ENCODE measurements at regions not wholly inside any gene's neighbourhood (a gene's known extent, or its start where the extent isn't known, plus 50 kb on each side); places are given as distances from the start of the nearest gene placed in this dataset.

DNA sequence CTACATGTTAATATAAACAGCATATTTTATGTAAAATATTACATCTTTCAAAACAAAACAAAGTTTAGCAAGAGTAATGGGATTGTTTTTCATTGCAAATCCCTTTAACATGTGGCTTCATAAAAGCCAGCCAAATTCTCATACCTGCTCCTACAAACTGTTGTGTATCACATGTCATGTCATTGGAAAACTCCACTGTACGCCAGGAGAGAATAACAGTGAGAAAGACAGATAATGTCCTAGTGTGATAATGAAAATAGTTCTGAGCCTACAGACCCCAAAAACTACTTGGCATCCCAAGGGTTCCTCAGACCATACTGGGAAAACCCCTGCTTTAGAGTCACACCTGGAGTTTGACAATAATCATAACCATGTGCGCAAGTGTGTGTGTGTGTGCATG lies 182.7 kb upstream of the HNRNPA3 start:
- no peak overlapping the region for H3K4me2 ChIP-seq (ENCODE audit: low read depth, low read length)
- CTCF ChIA-PET (ENCODE audit: low intra/inter-chr PET ratio, low total read pairs) = no interaction called here
- no peak overlapping the region for H3K4me3 ChIP-seq (replicated peaks in 1 of 3; ENCODE audit: insufficient read depth in 1 of 3, low read depth in 2 of 3, low read length in 3 of 3)
- in situ Hi-C loops (cut with HindIII; ENCODE audit: extremely low pct_ligation_motif_present, low pct_unique_long_range_greater_than_20kb) (no loop called here), intact Hi-C loops (cut with micrococcal nuclease; ENCODE audit: unreplicated experiment) (loop anchor here (1.0 kb wide), 1 partner anchor 117 kb away; no protein-coding TSS in a partner anchor)
- H3K27me3 ChIP-seq (ENCODE audit: control insufficient read depth in 1 of 2, insufficient read depth in 2 of 2, low read length in 2 of 2) = peaks cover 0 to 11% of the 10 kb centered on the region in 2 experiments; a peak in 1 of 5 replicates
- no peak overlapping the region for H2AFZ ChIP-seq (ENCODE audit: low read length)
- H3K79me2 ChIP-seq (ENCODE audit: insufficient read depth, low read length) = no peaks in the 10 kb centered on the region
- ATAC-seq (no peak), DNase-seq (ENCODE audit: low spot score) (no peak), FAIRE-seq (no peak)
- no peaks in the 10 kb centered on the region for H3K4me1 ChIP-seq (ENCODE audit: insufficient read depth, low read length)
- no peak overlapping the region for H3K9ac ChIP-seq (ENCODE audit: insufficient read depth, low read depth, low read length)
- POLR2A ChIA-PET = no interaction called here
- BruUV-seq (replicated peaks) = no TSS peak
- H4K20me1 ChIP-seq (ENCODE audit: insufficient read depth, low read length) = no peaks in the 10 kb centered on the region
- H3K36me3 ChIP-seq (replicated peaks in 1 of 2; ENCODE audit: control insufficient read depth in 1 of 2, insufficient read depth in 2 of 2, low read length in 2 of 2) = no peaks in the 10 kb centered on the region
- H3K27ac ChIP-seq (ENCODE audit: extremely low read length, insufficient read depth, low read length) = no peak overlapping the region
- H3K9me3 ChIP-seq (ENCODE audit: low read length) = no peaks in the 10 kb centered on the region
- 67% methylated on average over 2 of the region's 2 CpGs for WGBS (ENCODE audit: low lambda C conversion rate)
- TF ChIP-seq ZNF589 (CRISPR knock-in tag; conservative IDR thresholded peaks at IDR 0.05) = no peak
- TF ChIP-seq, protein P1, sequence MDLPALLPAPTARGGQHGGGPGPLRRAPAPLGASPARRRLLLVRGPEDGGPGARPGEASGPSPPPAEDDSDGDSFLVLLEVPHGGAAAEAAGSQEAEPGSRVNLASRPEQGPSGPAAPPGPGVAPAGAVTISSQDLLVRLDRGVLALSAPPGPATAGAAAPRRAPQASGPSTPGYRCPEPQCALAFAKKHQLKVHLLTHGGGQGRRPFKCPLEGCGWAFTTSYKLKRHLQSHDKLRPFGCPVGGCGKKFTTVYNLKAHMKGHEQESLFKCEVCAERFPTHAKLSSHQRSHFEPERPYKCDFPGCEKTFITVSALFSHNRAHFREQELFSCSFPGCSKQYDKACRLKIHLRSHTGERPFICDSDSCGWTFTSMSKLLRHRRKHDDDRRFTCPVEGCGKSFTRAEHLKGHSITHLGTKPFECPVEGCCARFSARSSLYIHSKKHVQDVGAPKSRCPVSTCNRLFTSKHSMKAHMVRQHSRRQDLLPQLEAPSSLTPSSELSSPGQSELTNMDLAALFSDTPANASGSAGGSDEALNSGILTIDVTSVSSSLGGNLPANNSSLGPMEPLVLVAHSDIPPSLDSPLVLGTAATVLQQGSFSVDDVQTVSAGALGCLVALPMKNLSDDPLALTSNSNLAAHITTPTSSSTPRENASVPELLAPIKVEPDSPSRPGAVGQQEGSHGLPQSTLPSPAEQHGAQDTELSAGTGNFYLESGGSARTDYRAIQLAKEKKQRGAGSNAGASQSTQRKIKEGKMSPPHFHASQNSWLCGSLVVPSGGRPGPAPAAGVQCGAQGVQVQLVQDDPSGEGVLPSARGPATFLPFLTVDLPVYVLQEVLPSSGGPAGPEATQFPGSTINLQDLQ (CRISPR knock-in tag; IDR thresholded peaks at IDR 0.05) = no peak
- no peak for TF ChIP-seq NKX3-1 (CRISPR knock-in tag; IDR thresholded peaks at IDR 0.05)
- TF ChIP-seq ZNF230 (CRISPR knock-in tag; IDR thresholded peaks at IDR 0.05) = no peak
- TF ChIP-seq ZSCAN30 (CRISPR knock-in tag; IDR thresholded peaks at IDR 0.05) = no peak
- TF ChIP-seq PITX1 (CRISPR knock-in tag; IDR thresholded peaks at IDR 0.05) = no peak
- no peak for TF ChIP-seq ZBED4 (CRISPR knock-in tag; IDR thresholded peaks at IDR 0.05; ENCODE audit: borderline replicate concordance)
- TF ChIP-seq ZNF737 (CRISPR knock-in tag; IDR thresholded peaks at IDR 0.05; ENCODE audit: borderline replicate concordance) = no peak
- TF ChIP-seq, protein P2, sequence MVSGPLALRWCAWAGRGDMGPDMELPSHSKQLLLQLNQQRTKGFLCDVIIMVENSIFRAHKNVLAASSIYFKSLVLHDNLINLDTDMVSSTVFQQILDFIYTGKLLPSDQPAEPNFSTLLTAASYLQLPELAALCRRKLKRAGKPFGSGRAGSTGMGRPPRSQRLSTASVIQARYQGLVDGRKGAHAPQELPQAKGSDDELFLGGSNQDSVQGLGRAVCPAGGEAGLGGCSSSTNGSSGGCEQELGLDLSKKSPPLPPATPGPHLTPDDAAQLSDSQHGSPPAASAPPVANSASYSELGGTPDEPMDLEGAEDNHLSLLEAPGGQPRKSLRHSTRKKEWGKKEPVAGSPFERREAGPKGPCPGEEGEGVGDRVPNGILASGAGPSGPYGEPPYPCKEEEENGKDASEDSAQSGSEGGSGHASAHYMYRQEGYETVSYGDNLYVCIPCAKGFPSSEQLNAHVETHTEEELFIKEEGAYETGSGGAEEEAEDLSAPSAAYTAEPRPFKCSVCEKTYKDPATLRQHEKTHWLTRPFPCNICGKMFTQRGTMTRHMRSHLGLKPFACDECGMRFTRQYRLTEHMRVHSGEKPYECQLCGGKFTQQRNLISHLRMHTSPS (CRISPR knock-in tag; IDR thresholded peaks at IDR 0.05; ENCODE audit: low read depth) = no peak
- TF ChIP-seq RNF2 (conservative IDR thresholded peaks at IDR 0.05; ENCODE audit: low read depth) = no peak
- TF ChIP-seq, protein P3, sequence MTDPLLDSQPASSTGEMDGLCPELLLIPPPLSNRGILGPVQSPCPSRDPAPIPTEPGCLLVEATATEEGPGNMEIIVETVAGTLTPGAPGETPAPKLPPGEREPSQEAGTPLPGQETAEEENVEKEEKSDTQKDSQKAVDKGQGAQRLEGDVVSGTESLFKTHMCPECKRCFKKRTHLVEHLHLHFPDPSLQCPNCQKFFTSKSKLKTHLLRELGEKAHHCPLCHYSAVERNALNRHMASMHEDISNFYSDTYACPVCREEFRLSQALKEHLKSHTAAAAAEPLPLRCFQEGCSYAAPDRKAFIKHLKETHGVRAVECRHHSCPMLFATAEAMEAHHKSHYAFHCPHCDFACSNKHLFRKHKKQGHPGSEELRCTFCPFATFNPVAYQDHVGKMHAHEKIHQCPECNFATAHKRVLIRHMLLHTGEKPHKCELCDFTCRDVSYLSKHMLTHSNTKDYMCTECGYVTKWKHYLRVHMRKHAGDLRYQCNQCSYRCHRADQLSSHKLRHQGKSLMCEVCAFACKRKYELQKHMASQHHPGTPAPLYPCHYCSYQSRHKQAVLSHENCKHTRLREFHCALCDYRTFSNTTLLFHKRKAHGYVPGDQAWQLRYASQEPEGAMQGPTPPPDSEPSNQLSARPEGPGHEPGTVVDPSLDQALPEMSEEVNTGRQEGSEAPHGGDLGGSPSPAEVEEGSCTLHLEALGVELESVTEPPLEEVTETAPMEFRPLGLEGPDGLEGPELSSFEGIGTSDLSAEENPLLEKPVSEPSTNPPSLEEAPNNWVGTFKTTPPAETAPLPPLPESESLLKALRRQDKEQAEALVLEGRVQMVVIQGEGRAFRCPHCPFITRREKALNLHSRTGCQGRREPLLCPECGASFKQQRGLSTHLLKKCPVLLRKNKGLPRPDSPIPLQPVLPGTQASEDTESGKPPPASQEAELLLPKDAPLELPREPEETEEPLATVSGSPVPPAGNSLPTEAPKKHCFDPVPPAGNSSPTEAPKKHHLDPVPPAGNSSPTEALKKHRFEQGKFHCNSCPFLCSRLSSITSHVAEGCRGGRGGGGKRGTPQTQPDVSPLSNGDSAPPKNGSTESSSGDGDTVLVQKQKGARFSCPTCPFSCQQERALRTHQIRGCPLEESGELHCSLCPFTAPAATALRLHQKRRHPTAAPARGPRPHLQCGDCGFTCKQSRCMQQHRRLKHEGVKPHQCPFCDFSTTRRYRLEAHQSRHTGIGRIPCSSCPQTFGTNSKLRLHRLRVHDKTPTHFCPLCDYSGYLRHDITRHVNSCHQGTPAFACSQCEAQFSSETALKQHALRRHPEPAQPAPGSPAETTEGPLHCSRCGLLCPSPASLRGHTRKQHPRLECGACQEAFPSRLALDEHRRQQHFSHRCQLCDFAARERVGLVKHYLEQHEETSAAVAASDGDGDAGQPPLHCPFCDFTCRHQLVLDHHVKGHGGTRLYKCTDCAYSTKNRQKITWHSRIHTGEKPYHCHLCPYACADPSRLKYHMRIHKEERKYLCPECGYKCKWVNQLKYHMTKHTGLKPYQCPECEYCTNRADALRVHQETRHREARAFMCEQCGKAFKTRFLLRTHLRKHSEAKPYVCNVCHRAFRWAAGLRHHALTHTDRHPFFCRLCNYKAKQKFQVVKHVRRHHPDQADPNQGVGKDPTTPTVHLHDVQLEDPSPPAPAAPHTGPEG (CRISPR knock-in tag; IDR thresholded peaks at IDR 0.05) = no peak

Data from HepG2 (cell line).